A549 (cell line): ENCODE measurements at regions not wholly inside any gene's neighbourhood (a gene's known extent, or its start where the extent isn't known, plus 50 kb on each side); places are given as distances from the start of the nearest gene placed in this dataset.

Experiments used
- ATAC-seq, 2 experiments: fragments of 200-7000 bp in 1 of 2; fragments of >200 bp in 1 of 2; cut with Nextera tagmentation in 1 of 2; cut with Tn5 transposase in 1 of 2; 3 replicates each; pipeline versions ENCODE4 v1.8.0 to v1.9.1; 2018 to 2020; ENCODE audit warnings: mild to moderate bottlenecking in 1 of 2, moderate library complexity in 1 of 2
- CTCF ChIA-PET: fragments of 300-600 bp; sonication (Branson Sonifier 250); formaldehyde crosslinking; extraction: SDS; loops from one replicate; lab custom pipeline; 2021; ENCODE audit warnings: antibody characterized with exemption, inconsistent platforms; lab: Yijun Ruan, JAX
- POLR2A ChIA-PET: fragments of 350-600 bp; formaldehyde crosslinking; extraction: SDS; loops from one replicate; lab custom pipeline; 2021; ENCODE audit warnings: antibody characterized with exemption, inconsistent platforms; lab: Yijun Ruan, JAX
- DNase-seq, 2 experiments: peaks; one replicate each; pipeline versions ENCODE4 v3.0.0 to v3.0.0-alpha.2; 2011 to 2016; ENCODE audit warnings: low read depth in 1 of 2, low spot score in 1 of 2
- FAIRE-seq: peaks from 2 replicates; lab custom pipeline; 2011; peaks lifted over from hg19 to GRCh38; lab: Jason Lieb, UNC
- H3K27ac ChIP-seq, 2 experiments: fragments of >200 bp; sonication (Bioruptor Twin); formaldehyde crosslinking; 3 replicates each; pipeline ENCODE4 v1.5.1; 2016 to 2017
- H3K4me1 ChIP-seq: fragments of >200 bp; sonication (Bioruptor Twin); formaldehyde crosslinking; 3 replicates; pipeline ENCODE4 v1.6.1; 2016
- H3K4me2 ChIP-seq: fragments of >200 bp; sonication (Bioruptor Twin); formaldehyde crosslinking; 3 replicates; pipeline ENCODE4 v1.6.1; 2016
- H3K4me3 ChIP-seq: fragments of >200 bp; sonication (Bioruptor Twin); formaldehyde crosslinking; 3 replicates; pipeline ENCODE4 v1.5.1; 2016
- H3K9me3 ChIP-seq: fragments of >200 bp; sonication (Bioruptor Twin); formaldehyde crosslinking; 3 replicates; pipeline ENCODE4 v1.6.1; 2016
- CBX8 ChIP-seq: fragments of 200-600 bp; sonication (generic); IDR thresholded peaks from 2 replicates; pipeline ENCODE4 v1.6.1; 2016
- CEBPB ChIP-seq, 2 experiments: fragments of >200 bp in 1 of 2; sonication (Bioruptor Twin) in 1 of 2; formaldehyde crosslinking in 1 of 2; IDR thresholded peaks; 2 replicates each; pipeline ENCODE4 v1.6.1; 2012 to 2016
- EP300 ChIP-seq, 2 experiments: fragments of >200 bp; sonication (Bioruptor Twin); formaldehyde crosslinking; IDR thresholded peaks; 2 replicates in 1 of 2; 3 replicates in 1 of 2; pipeline ENCODE4 v1.6.1; 2016 to 2017
- ESRRA ChIP-seq: fragments of 150-350 bp; IDR thresholded peaks from 2 replicates; pipeline ENCODE4 v1.6.1; 2014; ENCODE audit warnings: mild to moderate bottlenecking, low read length, borderline replicate concordance
- GATA3 ChIP-seq: IDR thresholded peaks from 2 replicates; pipeline ENCODE4 v1.6.1; 2012; ENCODE audit warnings: borderline replicate concordance
- HOXB13 ChIP-seq: fragments of 250-450 bp; sonication (Bioruptor Pico); IDR thresholded peaks from 2 replicates; pipeline ENCODE4 v1.5.0; 2020; ENCODE audit warnings: low read depth, mild to moderate bottlenecking, moderate library complexity
- HOXB5 ChIP-seq: fragments of 250-450 bp; sonication (Bioruptor Pico); IDR thresholded peaks from 2 replicates; pipeline ENCODE4 v1.5.0; 2020; ENCODE audit warnings: mild to moderate bottlenecking, moderate library complexity
- KDM5A ChIP-seq: fragments of 200-600 bp; sonication (generic); IDR thresholded peaks from 2 replicates; pipeline ENCODE4 v1.6.1; 2016; ENCODE audit warnings: antibody characterized with exemption, mild to moderate bottlenecking
- MYC ChIP-seq: IDR thresholded peaks from 2 replicates; pipeline ENCODE4 v1.6.1; 2012; ENCODE audit warnings: mild to moderate bottlenecking, inconsistent platforms, low read length, improper control_type of control experiment, borderline replicate concordance
- POLR2AphosphoS2 ChIP-seq: conservative IDR thresholded peaks from 2 replicates; pipeline ENCODE4 v1.6.1; 2012; ENCODE audit warnings: low read length, improper control_type of control experiment, inconsistent platforms
- RAD21 ChIP-seq, 2 experiments: fragments of >200 bp in 1 of 2; sonication (Bioruptor Twin) in 1 of 2; formaldehyde crosslinking in 1 of 2; IDR thresholded peaks in 1 of 2; conservative IDR thresholded peaks in 1 of 2; 2 replicates in 1 of 2; 3 replicates in 1 of 2; pipeline ENCODE4 v1.6.1; 2012 to 2018; ENCODE audit warnings: inconsistent platforms in 1 of 2
- RCOR1 ChIP-seq: fragments of 150-350 bp; IDR thresholded peaks from 2 replicates; pipeline ENCODE4 v1.6.1; 2014; ENCODE audit warnings: antibody characterized with exemption, low read length, low read depth
- RNF2 ChIP-seq: fragments of 200-600 bp; sonication (generic); IDR thresholded peaks from 2 replicates; pipeline ENCODE4 v1.6.1; 2016; ENCODE audit warnings: low read depth, mild to moderate bottlenecking, antibody characterized with exemption, moderate library complexity, borderline replicate concordance
- SMC3 ChIP-seq: fragments of >200 bp; sonication (Bioruptor Twin); formaldehyde crosslinking; IDR thresholded peaks from 3 replicates; pipeline ENCODE4 v1.6.1; 2018; ENCODE audit warnings: inconsistent platforms
- SREBF2 ChIP-seq: fragments of 450-650 bp; IDR thresholded peaks from 2 replicates; pipeline ENCODE4 v1.6.1; 2014; ENCODE audit warnings: mild to moderate bottlenecking, moderate library complexity
- TP53 ChIP-seq: fragments of 250-450 bp; sonication (Bioruptor Pico); IDR thresholded peaks from 2 replicates; pipeline ENCODE4 v1.5.0; 2021; ENCODE audit warnings: mild to moderate bottlenecking, moderate library complexity
- ZFP36 ChIP-seq: fragments of 450-650 bp; IDR thresholded peaks from 2 replicates; pipeline ENCODE4 v1.6.1; 2014; ENCODE audit warnings: borderline replicate concordance; ENCODE audit not compliant: partially characterized antibody
- ZSCAN20 ChIP-seq: fragments of 250-450 bp; sonication (Bioruptor Pico); IDR thresholded peaks from 2 replicates; pipeline ENCODE4 v1.8.0; 2022; ENCODE audit warnings: mild to moderate bottlenecking, moderate library complexity
- WGBS: methylation state at CpG from one replicate; pipeline ENCODE4 v1.1.6; 2017; ENCODE audit errors: missing lambda C conversion rate; 5-methylcytosine and 5-hydroxymethylcytosine counted together
- TF ChIP-seq, protein P1 (sequence below): fragments of 250-450 bp; sonication (Bioruptor Pico); IDR thresholded peaks from 2 replicates; pipeline ENCODE4 v1.5.0; 2020; ENCODE audit warnings: low read depth, mild to moderate bottlenecking, moderate library complexity
- TF ChIP-seq, protein P2 (sequence below): fragments of 150-350 bp; IDR thresholded peaks from 2 replicates; pipeline ENCODE4 v1.6.1; 2014; ENCODE audit warnings: low read depth, mild to moderate bottlenecking, low read length
- TF ChIP-seq, protein P3 (sequence below): fragments of >200 bp; sonication (Bioruptor Twin); formaldehyde crosslinking; IDR thresholded peaks from 3 replicates; pipeline ENCODE4 v1.6.1; 2016
- TF ChIP-seq, protein P4 (sequence below): fragments of >200 bp; sonication (Bioruptor Twin); formaldehyde crosslinking; IDR thresholded peaks from 3 replicates; pipeline ENCODE4 v1.5.1; 2016
- TF ChIP-seq, protein P5 (sequence below): fragments of 450-650 bp; IDR thresholded peaks from 2 replicates; pipeline ENCODE4 v1.6.1; 2014; ENCODE audit warnings: antibody characterized with exemption
- TF ChIP-seq, protein P6 (sequence below): IDR thresholded peaks from 2 replicates; pipeline ENCODE4 v1.6.1; 2012

DNA sequence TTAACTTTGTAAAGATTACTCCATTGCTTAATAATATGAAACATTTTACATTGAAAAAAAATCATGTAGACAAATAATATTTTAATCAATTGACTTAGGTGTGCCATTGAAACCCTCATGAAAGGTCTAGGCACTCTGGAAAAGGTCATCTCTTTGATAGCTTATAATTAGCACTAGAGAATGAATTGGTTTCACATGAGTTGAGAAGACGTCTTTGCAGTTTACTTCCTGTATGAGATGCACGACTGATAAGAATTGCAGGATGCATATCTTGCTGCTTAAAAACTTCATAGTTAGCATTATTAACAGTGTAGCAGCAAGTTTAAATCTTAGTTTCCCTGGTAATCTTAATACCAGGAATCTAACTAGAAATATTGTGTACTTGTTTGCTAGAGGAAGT lies 614.2 kb upstream of the COBL start:
- 11% methylated on average over 2 of the region's 2 CpGs for WGBS
- FAIRE-seq (no peak), DNase-seq (no peak), ATAC-seq (no peak)
- no peak overlapping the region for H3K27ac ChIP-seq
- H3K4me2 ChIP-seq, result no peak overlapping the region
- POLR2A ChIA-PET, result no interaction called here
- H3K4me3 ChIP-seq, result no peak overlapping the region
- CTCF ChIA-PET, result no interaction called here
- H3K9me3 ChIP-seq, result no peaks in the 10 kb centered on the region
- no peaks in the 10 kb centered on the region for H3K4me1 ChIP-seq
- TF ChIP-seq KDM5A, result no peak
- no peak for TF ChIP-seq TP53
- no peak for TF ChIP-seq MYC
- no peak for TF ChIP-seq HOXB13 (CRISPR knock-in tag)
- TF ChIP-seq SREBF2, result no peak
- TF ChIP-seq ZSCAN20 (CRISPR knock-in tag), result no peak
- TF ChIP-seq EP300 (IDR thresholded peaks at IDR 0.05), result no peak
- TF ChIP-seq, protein P1, sequence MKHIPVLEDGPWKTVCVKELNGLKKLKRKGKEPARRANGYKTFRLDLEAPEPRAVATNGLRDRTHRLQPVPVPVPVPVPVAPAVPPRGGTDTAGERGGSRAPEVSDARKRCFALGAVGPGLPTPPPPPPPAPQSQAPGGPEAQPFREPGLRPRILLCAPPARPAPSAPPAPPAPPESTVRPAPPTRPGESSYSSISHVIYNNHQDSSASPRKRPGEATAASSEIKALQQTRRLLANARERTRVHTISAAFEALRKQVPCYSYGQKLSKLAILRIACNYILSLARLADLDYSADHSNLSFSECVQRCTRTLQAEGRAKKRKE, result no peak
- no peak for TF ChIP-seq RCOR1
- TF ChIP-seq, protein P2, sequence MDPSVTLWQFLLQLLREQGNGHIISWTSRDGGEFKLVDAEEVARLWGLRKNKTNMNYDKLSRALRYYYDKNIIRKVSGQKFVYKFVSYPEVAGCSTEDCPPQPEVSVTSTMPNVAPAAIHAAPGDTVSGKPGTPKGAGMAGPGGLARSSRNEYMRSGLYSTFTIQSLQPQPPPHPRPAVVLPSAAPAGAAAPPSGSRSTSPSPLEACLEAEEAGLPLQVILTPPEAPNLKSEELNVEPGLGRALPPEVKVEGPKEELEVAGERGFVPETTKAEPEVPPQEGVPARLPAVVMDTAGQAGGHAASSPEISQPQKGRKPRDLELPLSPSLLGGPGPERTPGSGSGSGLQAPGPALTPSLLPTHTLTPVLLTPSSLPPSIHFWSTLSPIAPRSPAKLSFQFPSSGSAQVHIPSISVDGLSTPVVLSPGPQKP, result no peak
- no peak for TF ChIP-seq RNF2
- TF ChIP-seq RAD21 (conservative IDR thresholded peaks at IDR 0.05 in 1 of 2, IDR thresholded peaks at IDR 0.05 in 1 of 2), result no peak

DNA sequence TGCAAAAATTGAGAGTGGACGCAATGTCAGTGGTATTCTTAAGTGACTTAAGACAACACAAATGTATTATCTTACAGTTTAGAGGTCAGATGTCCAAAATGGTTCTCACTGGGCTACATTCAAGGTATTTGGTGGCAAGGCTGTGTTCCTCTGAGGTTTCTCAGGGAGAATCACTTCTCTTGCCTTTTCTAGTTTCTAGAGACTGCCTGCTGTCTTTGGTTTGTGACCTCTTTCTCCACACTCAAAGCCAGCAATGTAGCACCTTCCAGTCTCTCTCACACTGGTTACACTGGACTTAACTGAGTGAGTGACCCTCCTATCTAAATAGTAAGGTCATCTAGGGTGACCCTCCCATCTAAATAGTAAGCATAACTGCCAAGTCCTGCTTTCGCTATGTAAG lies 613.2 kb upstream of the COBL start:
- ChIA-PET POLR2A (no interaction called here), CTCF (no interaction called here)
- no peak for DNase-seq
- H3K4me1 ChIP-seq, result no peaks in the 10 kb centered on the region
- TF ChIP-seq HOXB13 (CRISPR knock-in tag), result no peak
- TF ChIP-seq SMC3, result no peak
- no peak for TF ChIP-seq CBX8
- TF ChIP-seq ESRRA, result no peak
- TF ChIP-seq CEBPB (IDR thresholded peaks at IDR 0.05), result no peak
- no peak for TF ChIP-seq SREBF2
- no peak for TF ChIP-seq GATA3
- TF ChIP-seq, protein P3, sequence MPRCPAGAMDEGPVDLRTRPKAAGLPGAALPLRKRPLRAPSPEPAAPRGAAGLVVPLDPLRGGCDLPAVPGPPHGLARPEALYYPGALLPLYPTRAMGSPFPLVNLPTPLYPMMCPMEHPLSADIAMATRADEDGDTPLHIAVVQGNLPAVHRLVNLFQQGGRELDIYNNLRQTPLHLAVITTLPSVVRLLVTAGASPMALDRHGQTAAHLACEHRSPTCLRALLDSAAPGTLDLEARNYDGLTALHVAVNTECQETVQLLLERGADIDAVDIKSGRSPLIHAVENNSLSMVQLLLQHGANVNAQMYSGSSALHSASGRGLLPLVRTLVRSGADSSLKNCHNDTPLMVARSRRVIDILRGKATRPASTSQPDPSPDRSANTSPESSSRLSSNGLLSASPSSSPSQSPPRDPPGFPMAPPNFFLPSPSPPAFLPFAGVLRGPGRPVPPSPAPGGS, result no peak
- TF ChIP-seq HOXB5 (CRISPR knock-in tag), result no peak
- WGBS, result 5% methylated on average over 2 of the region's 2 CpGs
- FAIRE-seq, result no peak
- H3K4me3 ChIP-seq, result no peak overlapping the region
- no peak for ATAC-seq
- H3K27ac ChIP-seq, result no peak overlapping the region
- no peak overlapping the region for H3K4me2 ChIP-seq
- no peaks in the 10 kb centered on the region for H3K9me3 ChIP-seq

DNA sequence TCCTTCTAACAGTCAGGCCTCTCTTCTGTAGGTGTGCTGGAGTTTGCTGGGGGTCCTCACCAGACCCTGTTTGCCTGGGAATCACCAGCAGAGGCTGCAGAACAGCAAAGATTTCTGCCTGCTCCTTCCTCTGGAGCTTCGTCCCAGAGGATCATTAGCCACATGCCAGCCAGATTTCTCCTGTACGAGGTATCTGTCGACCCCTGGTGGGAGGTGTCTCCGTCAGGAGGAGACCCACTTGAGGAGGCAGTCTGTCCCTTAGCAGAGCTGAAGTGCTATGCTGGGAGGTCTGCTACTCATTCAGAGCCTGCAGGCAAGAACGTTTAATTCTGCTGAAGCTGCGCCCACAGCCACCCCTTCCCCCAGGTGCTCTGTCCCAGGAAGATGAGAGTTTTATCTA lies 611.1 kb upstream of the COBL start:
- FAIRE-seq (no peak), ATAC-seq (no peak), DNase-seq (no peak)
- ChIA-PET POLR2A (no interaction called here), CTCF (no interaction called here)
- Histone ChIP-seq H3K4me2 (no peak overlapping the region), H3K4me3 (no peak overlapping the region), H3K4me1 (no peaks in the 10 kb centered on the region), H3K27ac (no peak overlapping the region), H3K9me3 (no peaks in the 10 kb centered on the region)
- WGBS, result 0% methylated on average over 6 of the region's 6 CpGs
- TF ChIP-seq RAD21 (conservative IDR thresholded peaks at IDR 0.05 in 1 of 2, IDR thresholded peaks at IDR 0.05 in 1 of 2), result no peak
- no peak for TF ChIP-seq ZFP36
- TF ChIP-seq, protein P4, sequence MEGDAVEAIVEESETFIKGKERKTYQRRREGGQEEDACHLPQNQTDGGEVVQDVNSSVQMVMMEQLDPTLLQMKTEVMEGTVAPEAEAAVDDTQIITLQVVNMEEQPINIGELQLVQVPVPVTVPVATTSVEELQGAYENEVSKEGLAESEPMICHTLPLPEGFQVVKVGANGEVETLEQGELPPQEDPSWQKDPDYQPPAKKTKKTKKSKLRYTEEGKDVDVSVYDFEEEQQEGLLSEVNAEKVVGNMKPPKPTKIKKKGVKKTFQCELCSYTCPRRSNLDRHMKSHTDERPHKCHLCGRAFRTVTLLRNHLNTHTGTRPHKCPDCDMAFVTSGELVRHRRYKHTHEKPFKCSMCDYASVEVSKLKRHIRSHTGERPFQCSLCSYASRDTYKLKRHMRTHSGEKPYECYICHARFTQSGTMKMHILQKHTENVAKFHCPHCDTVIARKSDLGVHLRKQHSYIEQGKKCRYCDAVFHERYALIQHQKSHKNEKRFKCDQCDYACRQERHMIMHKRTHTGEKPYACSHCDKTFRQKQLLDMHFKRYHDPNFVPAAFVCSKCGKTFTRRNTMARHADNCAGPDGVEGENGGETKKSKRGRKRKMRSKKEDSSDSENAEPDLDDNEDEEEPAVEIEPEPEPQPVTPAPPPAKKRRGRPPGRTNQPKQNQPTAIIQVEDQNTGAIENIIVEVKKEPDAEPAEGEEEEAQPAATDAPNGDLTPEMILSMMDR, result no peak
- TF ChIP-seq, protein P5, sequence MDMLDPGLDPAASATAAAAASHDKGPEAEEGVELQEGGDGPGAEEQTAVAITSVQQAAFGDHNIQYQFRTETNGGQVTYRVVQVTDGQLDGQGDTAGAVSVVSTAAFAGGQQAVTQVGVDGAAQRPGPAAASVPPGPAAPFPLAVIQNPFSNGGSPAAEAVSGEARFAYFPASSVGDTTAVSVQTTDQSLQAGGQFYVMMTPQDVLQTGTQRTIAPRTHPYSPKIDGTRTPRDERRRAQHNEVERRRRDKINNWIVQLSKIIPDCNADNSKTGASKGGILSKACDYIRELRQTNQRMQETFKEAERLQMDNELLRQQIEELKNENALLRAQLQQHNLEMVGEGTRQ, result no peak
- TF ChIP-seq, protein P6, sequence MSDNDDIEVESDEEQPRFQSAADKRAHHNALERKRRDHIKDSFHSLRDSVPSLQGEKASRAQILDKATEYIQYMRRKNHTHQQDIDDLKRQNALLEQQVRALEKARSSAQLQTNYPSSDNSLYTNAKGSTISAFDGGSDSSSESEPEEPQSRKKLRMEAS, result no peak
- no peak for TF ChIP-seq POLR2AphosphoS2
